Stimulated activated CD4-positive, alpha-beta T cell treated with anti-CD3 and anti-CD28 coated beads, TNF-alpha, amount 100 ng/mL, for 48 hours (primary cell): ENCODE measurements at regions not wholly inside any gene's neighbourhood (a gene's known extent, or its start where the extent isn't known, plus 50 kb on each side); places are given as distances from the start of the nearest gene placed in this dataset.
"Not testable (repeated sequence)": the region's sequence is repeated elsewhere in the genome, so short reads cannot be mapped to it uniquely, and the experiment has no call there.

ENCODE experiments used
- DNase-seq, 3 donors: peaks; one replicate each; pipeline ENCODE4 v3.0.0-alpha.2; 2020; ENCODE audit warnings: low read depth in 3 of 3

DNA sequence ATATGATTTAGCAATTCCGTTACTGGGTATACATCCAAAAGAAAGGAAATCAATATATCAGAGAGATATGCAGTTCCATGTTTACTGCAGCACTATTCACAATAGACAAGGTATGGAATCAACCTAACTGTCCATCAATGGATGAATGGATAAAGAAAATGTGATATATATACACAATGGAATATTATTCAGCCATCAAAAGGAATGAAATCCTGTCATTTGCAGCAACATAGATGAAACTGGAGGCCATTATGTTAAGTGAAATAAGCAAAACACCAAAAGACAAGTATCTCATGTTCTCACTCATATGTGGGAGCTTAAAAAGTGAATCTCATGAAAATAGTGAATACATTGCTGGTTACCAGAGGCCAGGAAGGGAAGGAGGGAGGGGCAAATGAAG is 390.8 kb downstream of the ZFHX3 start:
- DNase-seq, result no peak

DNA sequence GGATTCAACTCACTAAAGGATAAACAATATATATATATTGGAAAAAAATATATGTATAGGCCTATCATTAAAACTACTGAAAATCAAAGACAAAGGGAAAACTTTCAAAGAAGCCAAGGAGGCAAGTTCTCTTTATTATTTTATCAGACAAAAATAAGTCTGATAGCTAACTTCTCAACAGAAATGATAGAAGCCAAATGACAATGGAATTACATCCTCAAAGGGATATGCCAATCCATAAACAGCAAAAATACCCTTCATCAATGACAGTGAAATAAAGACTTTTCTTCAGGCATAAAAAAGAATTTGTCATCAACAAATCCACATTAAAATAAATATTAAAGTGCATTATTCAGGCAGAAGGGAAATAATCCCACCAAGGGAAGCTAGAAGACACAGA is 393.4 kb downstream of the ZFHX3 start:
- no peak for DNase-seq

DNA sequence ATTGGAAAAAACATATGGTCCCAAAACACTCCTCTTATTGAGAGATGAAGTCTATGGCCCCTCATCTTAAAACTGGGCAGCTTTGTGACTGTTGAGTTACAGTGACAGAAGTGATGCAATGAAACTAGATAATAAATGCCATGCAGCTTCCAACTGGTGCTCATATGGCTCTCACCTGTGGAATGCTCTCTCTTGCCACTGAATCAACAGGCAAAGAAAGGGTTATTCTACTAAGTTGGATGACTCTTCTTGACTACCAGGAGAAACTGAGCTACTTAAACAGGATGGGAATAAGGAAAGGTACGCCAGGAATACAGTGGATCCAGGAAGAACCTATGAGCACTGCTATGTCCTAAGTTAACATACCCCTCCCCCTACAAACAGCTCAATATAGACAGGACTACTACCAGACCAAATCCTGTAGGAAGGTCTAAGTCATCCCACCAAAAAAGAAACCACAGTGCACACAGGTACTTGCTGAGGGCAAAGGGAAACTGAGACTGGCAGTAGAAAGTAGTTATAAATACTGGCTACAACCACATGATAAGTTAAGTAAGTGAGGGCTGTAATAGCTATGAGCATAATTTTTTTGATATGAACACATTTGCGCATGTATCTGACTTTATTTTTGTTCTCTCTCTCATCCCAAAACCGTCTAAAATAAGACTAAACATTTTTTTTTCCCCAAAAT is 398.5 kb downstream of the ZFHX3 start:
- no peak for DNase-seq

DNA sequence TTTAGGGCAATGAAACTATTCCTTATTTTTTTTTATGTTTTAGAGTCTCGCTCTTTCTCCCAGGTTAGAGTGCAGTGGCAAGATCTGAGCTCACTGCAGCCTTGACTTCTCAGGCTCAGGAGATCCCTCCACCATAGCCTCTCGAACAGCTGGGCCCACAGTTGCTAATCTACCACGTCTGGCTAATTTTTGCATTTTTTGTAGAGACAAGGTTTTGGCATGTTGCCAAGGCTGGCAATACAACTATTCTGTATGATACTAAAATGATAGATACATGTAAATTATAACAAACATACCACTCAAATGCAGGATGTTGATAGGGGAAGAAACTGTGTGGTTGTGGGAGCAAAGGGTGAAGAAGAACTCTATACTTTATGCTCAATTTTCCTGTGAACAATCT is 401.3 kb downstream of the ZFHX3 start:
- DNase-seq, result no peak

DNA sequence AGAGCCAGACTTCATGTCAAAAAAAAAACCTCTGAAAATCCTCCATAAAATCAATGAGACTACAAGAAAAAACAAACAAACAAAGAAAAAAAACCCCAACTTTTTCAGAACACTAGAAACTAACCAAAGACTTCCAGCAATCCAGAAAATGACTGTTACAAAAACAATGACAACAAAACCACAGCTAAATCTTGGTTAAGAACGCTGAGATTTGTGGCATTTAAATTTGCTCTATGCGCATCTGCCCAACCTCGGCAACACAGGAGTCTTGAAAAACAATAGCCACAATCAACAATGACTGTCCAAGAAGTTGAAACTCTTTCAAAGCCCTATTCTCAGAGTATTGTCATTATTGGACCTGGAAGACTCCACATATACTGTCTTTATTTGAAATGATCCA is 402.4 kb downstream of the ZFHX3 start:
- DNase-seq, result no peak

DNA sequence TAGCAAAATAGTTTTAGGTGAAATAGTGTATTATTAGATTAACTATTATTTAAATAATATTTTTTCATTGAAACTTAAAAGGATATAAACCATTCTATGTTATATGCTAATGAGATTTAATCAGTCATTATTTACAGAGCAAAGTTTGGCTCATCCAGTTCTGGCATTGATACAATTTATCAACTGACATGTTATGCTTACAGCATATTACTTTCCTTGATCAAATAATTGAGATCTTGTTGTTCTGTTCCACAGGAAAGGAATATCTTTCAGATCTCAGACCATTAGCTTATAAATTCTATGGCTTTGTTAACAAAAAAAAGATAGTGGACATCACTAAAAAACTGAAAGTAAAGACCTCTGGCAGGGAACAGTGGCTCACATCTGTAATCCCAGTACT is 403.0 kb downstream of the ZFHX3 start:
- DNase-seq, result no peak

DNA sequence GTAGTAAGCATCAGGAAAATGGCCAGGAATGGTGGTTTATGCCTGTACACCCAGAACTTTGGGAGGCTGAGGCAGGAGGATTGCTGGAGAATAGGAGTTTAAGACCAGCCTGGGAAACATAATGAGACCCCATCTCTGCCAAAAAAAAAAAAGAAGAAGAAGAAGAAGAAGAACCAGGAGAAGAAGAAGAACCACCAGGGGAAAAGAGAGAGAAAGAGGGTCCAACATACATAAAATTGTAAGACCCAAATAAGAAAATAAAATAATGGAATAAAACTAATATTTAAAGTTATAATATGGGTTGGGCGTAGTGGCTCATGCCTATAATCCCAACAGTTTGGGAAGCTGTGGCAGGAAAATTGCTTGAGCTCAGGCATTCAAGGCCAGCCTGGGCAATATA is 408.4 kb downstream of the ZFHX3 start:
- no peak for DNase-seq

DNA sequence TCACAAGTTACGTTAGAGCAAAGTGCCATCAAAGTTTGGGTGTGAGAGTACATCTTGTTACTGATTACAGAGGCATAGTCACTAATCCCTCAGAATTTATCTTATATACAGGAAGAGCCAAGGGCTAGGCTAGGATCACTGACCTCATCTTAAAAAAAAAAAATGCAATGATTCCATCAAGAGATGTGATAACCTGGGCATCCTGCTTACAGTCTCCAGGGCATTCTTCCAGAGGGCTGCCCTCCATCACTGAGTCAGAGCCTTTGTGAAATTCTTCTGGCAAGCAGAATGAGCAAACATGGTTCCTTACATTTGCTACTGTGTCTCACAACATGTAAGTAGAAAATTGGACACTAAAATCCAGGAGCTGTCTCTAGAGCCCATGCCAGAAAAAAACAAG is 410.6 kb downstream of the ZFHX3 start:
- no peak for DNase-seq

DNA sequence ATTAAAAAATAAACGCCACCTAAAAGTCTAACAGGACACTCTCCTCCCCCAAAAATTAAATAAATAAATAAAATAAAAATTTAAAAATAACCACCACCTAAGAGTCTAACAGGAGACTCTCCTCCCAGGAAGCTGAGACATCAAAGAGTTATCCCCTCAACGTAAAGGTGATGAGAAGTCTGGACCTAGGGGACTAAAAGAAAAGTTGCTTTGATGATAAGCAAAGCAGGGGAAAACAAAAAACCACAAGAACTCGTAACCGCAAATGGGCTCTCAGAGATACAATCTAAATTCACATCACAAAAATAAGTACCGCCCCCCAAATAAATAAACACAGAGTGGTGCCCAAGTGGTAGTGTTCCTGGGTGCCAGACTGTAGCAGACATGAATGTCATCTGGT is 412.2 kb downstream of the ZFHX3 start:
- no peak for DNase-seq

DNA sequence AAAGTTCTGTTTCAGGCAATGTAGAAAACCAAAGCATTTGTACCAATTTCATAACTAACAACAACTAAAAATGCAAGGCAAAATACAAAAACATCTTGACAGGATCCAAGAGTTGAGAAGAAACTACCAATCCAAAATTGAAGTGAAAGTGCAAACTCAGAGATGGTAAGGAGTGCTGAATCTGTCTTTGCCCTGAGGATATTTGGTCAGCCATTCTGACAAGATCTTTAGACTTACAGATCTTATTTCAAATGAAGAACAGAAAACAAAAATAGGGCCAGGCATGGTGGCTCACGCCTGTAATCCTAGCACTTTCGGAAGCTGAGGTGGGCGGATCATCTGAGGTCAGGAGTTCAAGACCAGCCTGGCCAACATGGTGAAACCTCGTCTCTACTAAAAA is 412.8 kb downstream of the ZFHX3 start:
- no peak for DNase-seq

DNA sequence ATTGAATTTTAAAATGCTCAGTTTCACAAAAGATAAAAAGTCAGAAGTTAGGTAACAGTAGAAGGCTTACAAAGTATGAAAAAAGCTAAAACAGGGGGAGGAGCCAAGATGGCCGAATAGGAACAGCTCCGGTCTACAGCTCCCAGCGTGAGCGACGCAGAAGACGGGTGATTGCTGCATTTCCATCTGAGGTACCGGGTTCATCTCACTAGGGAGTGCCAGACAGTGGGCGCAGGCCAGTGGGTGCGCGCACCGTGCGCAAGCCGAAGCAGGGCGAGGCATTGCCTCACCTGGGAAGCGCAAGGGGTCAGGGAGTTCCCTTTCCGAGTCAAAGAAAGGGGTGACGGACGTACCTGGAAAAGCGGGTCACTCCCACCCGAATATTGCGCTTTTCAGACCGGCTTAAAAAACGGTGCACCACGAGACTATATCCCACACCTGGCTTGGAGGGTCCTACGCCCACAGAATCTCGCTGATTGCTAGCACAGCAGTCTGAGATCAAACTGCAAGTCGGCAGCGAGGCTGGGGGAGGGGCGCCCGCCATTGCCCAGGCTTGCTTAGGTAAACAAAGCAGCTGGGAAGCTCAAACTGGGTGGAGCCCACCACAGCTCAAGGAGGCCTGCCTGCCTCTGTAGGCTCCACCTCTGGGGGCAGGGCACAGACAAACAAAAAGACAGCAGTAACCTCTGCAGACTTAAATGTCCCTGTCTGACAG is 420.6 kb downstream of the ZFHX3 start:
- not testable (repeated sequence) for DNase-seq

DNA sequence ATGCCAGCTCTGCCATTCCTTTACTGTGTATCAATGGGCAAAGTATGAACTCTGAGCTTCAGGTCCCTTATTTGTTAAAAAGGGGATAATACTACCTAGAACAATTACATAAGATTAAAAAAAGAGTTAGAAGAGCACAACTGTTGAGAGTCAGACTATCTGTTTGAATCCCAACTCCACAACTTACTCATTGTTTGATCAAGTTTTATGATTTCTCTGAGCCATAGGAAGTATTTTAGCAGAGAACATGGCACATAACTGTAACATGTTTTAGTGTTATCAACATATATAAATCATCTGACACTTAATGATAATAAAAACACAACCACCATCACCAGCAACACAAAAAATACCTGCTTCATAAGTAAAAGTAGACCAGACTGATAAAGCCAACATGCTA is 421.3 kb downstream of the ZFHX3 start:
- DNase-seq, result no peak

DNA sequence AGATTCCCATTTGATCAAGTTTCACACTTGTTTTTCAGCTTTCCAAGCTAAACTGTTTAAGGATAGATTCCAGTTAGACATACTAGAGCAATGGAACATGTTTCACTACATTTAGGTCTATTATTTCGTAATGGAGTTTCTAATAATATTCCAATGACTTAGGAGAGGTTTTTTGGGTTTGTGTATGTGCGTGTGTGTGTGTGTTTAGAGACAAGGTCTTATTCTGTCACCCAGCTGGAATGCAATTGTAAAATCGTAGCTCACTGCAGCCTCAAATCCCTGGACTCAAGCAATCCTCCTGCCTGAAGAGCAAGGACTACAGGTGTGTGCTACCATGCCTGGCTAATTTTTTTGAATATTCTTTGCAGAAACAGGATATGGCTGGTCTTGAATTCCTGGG is 426.3 kb downstream of the ZFHX3 start:
- no peak for DNase-seq

DNA sequence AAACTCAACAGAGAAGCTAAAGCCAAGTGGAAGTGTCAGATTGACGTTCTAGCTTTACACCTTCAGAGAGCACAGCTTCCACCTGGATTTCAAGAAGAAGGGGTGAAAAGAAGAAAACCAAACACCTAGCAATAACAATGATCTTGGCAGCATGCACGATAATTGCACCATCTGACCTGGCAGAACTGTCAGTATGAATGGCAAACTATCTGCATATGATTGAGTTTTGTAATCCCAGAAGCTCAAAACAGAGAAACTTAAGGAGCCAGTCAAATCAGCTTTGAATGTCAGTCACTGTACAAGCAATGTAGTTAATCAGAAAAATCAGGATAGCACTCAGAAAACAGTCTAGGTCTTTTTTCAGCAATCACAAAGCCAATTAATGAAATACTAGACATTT is 427.1 kb downstream of the ZFHX3 start:
- no peak for DNase-seq

DNA sequence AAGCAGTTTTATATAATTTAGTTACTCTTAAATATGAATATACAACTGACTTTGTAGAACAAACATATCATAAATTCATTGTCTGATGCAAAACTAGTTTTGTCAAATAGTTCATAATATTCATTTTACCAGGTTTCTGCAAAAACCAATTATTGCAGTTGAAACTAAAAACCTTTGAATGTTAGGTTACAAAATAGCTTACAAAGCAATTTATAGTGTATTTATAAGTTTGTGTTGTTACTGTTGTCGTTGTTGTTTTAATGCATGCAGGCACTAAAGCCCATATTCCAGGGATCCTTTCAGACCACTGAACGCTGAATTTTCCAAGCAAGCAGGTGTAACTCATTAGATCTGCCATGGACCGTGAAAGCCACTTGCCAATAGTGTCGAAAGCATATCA is 427.6 kb downstream of the ZFHX3 start:
- DNase-seq, result no peak

DNA sequence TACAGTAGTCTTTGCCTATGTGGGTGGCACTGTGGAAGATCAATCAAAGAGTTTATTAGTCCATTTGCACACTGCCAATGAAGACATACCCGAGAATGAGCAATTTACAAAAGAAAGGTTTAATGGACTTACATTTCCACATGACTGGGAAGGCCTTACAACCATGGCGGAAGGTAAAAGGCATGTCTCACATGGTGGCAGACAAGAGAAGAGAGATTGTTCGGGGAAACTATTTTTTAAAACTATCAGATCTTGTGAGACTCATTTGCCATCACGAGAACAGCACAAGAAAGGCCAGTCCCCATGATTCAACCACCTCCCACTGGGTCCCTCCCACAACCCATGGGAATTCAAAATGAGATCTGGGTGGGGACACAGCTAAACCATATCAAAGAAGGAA is 432.1 kb downstream of the ZFHX3 start:
- no peak for DNase-seq

DNA sequence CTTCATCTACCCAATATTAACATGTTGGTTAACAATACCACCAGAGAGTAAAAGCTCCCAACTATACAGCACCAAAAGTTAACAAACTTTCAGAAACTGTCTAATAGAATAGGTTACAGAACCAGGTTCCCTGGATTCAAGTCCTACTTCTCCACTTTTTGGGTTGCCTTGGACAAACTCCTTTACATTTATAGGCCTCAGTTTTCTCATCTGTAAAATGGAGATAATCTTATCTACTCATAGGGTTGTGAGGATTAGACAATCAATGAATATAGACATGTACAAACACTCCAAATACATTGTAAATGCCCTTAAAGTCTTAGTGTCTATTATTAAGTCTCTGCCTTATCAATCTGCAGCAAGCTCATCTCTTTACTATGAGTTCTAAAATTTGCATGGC is 435.2 kb downstream of the ZFHX3 start:
- no peak for DNase-seq

DNA sequence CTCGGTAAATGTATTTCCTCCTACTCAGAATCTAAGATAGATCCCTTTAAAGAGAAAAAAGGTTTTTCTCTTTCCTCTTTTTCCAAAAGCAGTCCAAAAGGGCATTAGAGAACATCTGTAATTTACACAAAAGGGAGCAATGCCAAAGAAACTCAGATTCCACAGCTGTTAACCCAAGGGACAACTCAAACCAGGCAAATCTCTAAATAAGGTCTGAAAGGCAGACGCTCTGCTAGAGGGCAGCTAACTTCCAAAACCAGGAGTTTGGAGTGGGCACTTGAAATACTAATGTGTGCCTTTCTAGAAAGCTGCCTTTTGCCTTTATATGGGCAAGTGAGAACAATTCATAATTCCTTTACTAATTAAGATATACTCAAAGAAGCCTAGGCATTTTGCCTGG is 435.7 kb downstream of the ZFHX3 start:
- no peak for DNase-seq

DNA sequence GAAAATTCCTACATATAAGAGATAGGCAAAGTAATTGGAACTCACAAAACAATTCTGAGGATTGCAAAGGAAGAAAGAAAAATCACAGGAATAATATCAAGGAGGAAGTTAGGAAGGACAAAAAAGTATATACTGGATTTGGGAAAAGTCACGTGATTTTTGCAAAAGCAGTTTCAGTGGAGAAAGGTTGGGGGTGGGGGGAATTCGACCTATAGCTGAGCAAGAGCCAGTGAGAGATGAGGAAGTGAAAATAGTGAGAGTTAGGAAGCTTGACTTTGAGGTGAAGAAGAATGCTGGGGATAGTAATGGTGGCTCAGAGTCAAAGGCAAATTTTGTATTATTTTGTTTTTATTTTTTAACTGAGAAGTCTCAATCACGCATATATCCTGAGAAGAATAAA is 438.0 kb upstream of the PMFBP1 start:
- no peak for DNase-seq

DNA sequence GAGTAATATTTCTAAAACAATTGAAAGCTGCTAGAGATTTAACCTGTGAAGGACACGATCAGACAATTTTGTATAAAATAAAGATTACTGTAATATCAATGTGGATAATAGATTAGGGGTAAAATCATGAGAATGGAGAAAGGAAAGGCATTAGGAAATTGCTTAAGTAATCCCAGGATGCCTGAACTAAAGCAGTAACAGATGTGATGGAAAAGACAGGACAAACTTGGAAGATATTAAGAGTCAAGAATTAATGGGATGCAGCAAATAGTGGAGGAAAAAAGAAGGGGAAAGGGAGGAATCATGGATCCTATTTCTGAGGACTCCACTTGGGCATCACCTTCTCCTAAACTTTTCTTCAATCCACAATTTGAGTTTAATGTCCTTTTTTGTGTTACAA is 437.1 kb upstream of the PMFBP1 start:
- DNase-seq, result no peak

DNA sequence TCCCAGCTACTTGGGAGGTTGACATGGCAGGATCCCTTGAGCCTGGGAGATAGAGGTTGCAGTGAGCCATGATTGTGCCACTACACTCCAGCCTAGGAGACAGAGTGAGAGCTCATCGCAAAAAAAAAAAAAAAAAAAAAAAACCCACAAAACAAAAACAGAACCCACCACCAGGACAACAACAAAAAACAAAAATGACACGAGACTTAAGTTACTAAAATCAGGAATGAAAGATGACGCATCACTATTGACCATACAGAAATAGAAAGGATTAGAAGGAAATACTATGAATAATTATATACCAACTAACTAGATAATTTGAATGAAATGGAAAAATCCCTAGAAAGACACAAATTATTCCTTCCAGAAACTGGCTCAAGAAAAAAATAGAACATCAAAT is 432.4 kb upstream of the PMFBP1 start:
- DNase-seq, result no peak

DNA sequence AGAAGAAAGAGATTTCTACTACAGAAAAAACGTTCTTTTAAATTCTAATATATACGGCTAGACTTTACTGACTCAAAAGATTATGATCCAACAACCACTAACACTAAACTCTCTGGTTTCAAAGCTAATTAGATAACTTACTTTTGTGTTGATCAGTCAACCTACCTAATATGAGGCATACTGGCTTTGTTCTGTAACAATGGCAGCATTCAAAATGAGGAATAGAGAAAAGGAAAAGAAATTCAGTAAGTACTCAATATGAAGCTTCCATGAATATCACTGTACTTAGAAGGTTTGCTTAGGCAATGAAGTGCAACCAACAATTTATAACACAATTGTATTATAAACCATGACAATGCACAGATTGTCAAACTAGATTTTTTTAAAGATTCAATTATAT is 430.5 kb upstream of the PMFBP1 start:
- no peak for DNase-seq

DNA sequence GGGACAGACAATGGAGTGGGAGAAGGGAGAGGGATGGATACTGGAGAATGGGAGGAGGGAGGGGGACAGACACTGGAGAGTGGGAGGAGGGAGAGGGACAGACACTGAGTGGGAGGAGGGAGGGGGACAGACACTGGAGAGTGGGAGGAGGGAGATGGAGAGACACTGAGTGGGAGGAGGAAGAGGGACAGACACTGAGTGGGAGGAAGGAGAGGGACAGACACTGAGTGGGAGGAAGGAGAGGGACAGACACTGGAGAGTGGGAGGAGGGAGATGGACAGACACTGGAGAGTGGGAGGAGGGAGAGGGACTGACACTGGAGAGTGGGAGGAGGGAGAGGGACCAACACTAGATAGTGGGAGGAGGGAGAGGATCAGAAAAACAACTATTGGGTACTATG is 426.7 kb upstream of the PMFBP1 start:
- no peak for DNase-seq

DNA sequence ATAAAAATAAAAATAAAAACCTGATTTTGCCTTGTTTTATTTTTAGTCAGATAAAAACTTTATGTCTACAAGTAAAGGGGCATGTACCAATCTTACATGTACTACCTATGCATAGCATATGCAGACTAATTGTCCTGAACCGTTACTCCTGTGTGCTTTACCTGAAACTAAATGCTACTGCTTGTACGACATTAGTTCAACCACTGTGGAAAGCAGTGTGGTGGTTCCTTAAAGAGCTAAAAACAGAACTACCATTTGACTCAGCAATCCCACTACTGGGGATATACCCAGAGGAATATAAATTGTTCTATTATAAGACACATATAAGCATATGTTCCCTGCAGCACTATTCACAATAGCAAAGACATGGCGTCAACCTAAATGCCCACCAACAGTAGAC is 426.0 kb upstream of the PMFBP1 start:
- no peak for DNase-seq
